ENCODE measurements at regions not wholly inside any gene's neighbourhood (a gene's known extent, or its start where the extent isn't known, plus 50 kb on each side); places are given as distances from the start of the nearest gene placed in this dataset.

DNA sequence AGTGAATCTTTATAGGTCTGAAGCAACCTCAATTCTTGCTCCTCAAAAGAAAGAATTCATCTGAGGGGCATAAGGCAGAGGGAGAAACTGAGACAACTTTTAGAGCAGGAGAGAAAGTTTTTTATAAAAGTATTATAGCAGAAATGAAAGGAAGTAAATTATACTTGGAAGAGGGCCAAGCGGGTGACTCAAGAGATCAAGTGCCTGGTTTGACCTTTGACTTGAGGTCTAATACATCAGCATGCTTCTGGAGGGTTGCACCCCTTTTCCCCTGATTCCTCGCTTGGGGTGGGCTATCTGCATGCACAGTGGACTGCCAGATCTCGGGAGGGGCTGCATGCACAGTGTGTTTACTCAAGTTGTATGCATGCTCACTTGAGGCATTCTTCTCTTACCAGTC, 268.5 kb upstream of the LRATD1 start:
- no peak overlapping the region for H3K4me3 ChIP-seq (ENCODE audit: low read depth, low read length)
- TF ChIP-seq, protein P1, sequence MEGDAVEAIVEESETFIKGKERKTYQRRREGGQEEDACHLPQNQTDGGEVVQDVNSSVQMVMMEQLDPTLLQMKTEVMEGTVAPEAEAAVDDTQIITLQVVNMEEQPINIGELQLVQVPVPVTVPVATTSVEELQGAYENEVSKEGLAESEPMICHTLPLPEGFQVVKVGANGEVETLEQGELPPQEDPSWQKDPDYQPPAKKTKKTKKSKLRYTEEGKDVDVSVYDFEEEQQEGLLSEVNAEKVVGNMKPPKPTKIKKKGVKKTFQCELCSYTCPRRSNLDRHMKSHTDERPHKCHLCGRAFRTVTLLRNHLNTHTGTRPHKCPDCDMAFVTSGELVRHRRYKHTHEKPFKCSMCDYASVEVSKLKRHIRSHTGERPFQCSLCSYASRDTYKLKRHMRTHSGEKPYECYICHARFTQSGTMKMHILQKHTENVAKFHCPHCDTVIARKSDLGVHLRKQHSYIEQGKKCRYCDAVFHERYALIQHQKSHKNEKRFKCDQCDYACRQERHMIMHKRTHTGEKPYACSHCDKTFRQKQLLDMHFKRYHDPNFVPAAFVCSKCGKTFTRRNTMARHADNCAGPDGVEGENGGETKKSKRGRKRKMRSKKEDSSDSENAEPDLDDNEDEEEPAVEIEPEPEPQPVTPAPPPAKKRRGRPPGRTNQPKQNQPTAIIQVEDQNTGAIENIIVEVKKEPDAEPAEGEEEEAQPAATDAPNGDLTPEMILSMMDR (IDR thresholded peaks at IDR 0.05; ENCODE audit: low read depth, low read length, missing control alignments), result no peak
- no peak for DNase-seq (ENCODE audit: low read depth)
- in situ Hi-C loops (cut with HindIII; ENCODE audit: low sequenced_read_pairs), result no loop called here

DNA sequence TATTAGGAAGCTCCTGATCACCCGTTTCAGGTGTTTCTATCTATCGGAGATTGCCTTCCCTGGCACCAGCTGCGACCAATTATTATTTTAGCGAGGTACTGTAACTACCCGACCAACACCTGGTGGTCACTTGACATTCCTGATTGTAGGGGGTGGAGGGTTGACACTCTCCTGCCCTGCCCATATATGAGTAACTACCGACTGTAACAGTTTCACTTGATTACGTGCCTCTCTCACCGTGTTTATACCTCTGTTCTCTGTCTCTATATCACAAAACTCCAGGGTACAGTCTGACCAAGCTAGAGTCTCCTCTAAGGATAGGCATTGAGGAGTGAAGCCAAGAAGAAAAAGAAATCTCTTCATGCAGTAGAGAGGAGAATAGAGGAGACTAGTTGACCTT, 268.0 kb upstream of the LRATD1 start:
- no peak for DNase-seq (ENCODE audit: low read depth)
- TF ChIP-seq, protein P1 (IDR thresholded peaks at IDR 0.05; ENCODE audit: low read depth, low read length, missing control alignments), result no peak
- in situ Hi-C loops (cut with HindIII; ENCODE audit: low sequenced_read_pairs), result no loop called here
- no peak overlapping the region for H3K4me3 ChIP-seq (ENCODE audit: low read depth, low read length)

DNA sequence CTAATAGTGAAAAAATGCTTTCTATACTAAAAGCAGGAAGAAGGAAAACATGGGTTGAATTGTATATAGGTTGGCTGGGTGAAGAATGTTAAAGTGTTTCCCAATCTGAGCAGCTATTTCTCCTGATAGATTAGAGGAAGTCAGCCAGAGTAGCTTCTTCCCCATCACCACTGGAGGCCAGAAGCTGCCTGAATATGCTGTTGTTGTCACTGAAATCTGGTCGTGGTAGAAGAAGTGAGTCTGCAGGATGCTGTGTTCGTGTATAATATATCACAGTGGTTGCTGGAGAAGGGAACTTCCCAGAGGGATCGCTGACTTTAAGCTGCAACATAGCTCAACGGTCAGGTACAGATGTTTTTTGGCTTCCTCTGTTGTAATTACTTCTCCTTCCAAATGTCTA, 247.5 kb upstream of the LRATD1 start:
- TF ChIP-seq, protein P1 (IDR thresholded peaks at IDR 0.05; ENCODE audit: low read depth, low read length, missing control alignments), result no peak
- no peak overlapping the region for H3K4me3 ChIP-seq (ENCODE audit: low read depth, low read length)
- in situ Hi-C loops (cut with HindIII; ENCODE audit: low sequenced_read_pairs), result no loop called here
- no peak for DNase-seq (ENCODE audit: low read depth)

DNA sequence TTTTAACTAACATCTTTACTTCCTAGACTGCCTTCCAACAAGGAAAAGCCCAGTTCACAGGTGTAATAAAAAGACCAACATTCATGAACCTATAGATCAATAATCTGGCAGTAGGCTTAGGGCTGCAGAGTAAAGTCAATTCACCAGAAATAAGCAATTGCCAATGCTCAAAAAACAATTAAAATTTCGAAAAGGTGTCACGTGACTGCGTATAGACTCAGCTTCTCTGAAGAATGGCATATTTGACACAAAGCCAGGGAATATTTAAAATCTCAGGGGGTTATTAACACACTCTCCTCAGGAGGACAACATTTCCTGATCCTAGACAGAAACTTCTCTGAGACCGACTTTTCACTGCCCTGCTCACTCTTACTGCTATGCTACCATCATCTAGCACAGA, 245.2 kb upstream of the LRATD1 start:
- TF ChIP-seq, protein P1 (IDR thresholded peaks at IDR 0.05; ENCODE audit: low read depth, low read length, missing control alignments), result no peak
- no peak overlapping the region for H3K4me3 ChIP-seq (ENCODE audit: low read depth, low read length)
- no peak for DNase-seq (ENCODE audit: low read depth)
- in situ Hi-C loops (cut with HindIII; ENCODE audit: low sequenced_read_pairs), result no loop called here

DNA sequence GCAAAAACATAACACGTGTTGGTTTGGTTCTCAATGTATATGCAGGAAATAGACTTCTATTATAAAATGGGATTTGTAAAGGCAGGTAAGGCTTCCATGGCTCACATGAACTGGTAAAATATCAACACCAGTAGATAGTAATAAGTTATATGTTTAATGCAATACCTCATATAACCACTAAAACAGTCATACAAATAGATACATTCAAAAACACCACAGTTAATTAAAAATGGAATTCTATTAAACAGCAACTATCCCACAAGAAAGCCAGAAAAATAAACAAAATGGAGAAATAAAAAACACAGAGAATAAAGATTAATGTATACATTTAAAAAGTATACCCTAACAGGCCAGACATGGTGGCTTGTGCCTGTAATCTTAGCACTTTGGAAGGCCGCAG, 243.8 kb upstream of the LRATD1 start:
- no peak overlapping the region for H3K4me3 ChIP-seq (ENCODE audit: low read depth, low read length)
- TF ChIP-seq, protein P1 (IDR thresholded peaks at IDR 0.05; ENCODE audit: low read depth, low read length, missing control alignments), result no peak
- in situ Hi-C loops (cut with HindIII; ENCODE audit: low sequenced_read_pairs), result no loop called here
- DNase-seq (ENCODE audit: low read depth), result no peak

DNA sequence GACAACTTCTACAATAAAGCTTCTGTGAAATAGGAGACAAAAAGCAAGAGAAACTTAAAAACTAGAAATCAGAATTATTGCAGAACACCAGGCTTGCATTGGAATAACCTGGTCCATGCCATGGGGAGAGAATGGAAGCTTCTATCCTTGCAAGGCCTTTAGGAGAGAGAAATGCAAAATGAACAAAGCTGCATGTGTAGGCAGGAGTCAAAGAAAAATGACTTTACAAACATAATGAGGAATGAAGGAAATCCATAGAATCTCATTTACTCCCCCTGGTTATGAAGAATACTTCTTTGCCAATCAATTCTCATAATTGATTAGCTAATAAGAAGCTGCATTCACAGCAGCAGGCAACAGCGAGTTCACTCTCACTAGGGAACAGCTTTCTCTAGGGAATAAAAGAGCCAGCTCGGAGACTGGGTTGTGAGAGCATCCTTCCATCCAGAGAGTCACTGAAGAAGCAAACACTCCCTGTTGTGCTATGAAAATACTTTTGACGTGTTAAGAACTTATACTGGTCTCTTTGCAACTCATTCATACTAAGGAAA, 235.9 kb upstream of the LRATD1 start:
- no peak for DNase-seq (ENCODE audit: low read depth)
- H3K4me3 ChIP-seq (ENCODE audit: low read depth, low read length), result no peak overlapping the region
- TF ChIP-seq, protein P1 (IDR thresholded peaks at IDR 0.05; ENCODE audit: low read depth, low read length, missing control alignments), result no peak
- in situ Hi-C loops (cut with HindIII; ENCODE audit: low sequenced_read_pairs), result no loop called here

DNA sequence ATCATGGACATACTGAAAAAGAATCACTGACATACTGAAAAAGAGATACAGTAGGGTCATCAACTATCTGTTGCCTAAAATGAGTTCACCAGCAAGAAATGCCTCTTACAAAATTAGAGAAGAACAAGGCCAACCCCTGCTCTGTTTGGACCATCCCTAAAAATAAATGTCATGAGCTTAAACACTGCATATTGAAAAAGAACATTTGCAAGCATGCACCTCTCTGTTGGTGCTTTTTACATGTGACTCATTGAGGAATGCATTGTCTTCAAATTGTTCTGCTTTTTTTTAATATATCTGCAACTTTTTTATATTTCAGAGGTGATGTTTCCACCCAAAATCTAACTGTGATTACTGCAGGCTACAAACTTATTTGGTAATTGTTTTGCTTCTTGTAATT, 233.9 kb upstream of the LRATD1 start:
- in situ Hi-C loops (cut with HindIII; ENCODE audit: low sequenced_read_pairs), result no loop called here
- no peak for DNase-seq (ENCODE audit: low read depth)
- TF ChIP-seq, protein P1 (IDR thresholded peaks at IDR 0.05; ENCODE audit: low read depth, low read length, missing control alignments), result no peak
- no peak overlapping the region for H3K4me3 ChIP-seq (ENCODE audit: low read depth, low read length)

Data from astrocyte of the cerebellum (primary cell).